AG04450 (cell line): ENCODE measurements at regions not wholly inside any gene's neighbourhood (a gene's known extent, or its start where the extent isn't known, plus 50 kb on each side); places are given as distances from the start of the nearest gene placed in this dataset.

Experiments
- CTCF ChIA-PET: fragments of 300-600, 350-600 bp; formaldehyde crosslinking; extraction: SDS; loops from one replicate; lab custom pipeline; 2022; ENCODE audit warnings: antibody characterized with exemption, inconsistent platforms; lab: Charles Lee
- POLR2A ChIA-PET: fragments of 350-600 bp; formaldehyde crosslinking; extraction: SDS; loops from one replicate; lab custom pipeline; 2021; ENCODE audit warnings: antibody characterized with exemption, inconsistent platforms; lab: Yijun Ruan, JAX
- DNase-seq: peaks from one replicate; pipeline ENCODE4 v3.0.0-alpha.2; 2011; ENCODE audit warnings: low read depth, low spot score
- H3K27ac ChIP-seq: one replicate; pipeline ENCODE4 v1.5.1; 2012; ENCODE audit warnings: low read depth, low read length, control low read depth
- H3K27me3 ChIP-seq: one replicate; pipeline ENCODE4 v1.6.0; 2012; ENCODE audit warnings: low read length; ENCODE audit not compliant: control insufficient read depth, insufficient read depth
- H3K4me3 ChIP-seq: 2 replicates; pipeline ENCODE4 v1.5.1; 2011; ENCODE audit warnings: mild to moderate bottlenecking, low read depth, low read length, control low read depth
- H3K9me3 ChIP-seq: 2 replicates; pipeline ENCODE4 v1.5.1; 2012; ENCODE audit warnings: low read length; ENCODE audit not compliant: control insufficient read depth, insufficient read depth
- TF ChIP-seq, protein P1 (sequence below): IDR thresholded peaks from 2 replicates; pipeline ENCODE4 v1.5.1; 2011; ENCODE audit warnings: low read depth, low read length, control low read depth, inconsistent platforms

DNA sequence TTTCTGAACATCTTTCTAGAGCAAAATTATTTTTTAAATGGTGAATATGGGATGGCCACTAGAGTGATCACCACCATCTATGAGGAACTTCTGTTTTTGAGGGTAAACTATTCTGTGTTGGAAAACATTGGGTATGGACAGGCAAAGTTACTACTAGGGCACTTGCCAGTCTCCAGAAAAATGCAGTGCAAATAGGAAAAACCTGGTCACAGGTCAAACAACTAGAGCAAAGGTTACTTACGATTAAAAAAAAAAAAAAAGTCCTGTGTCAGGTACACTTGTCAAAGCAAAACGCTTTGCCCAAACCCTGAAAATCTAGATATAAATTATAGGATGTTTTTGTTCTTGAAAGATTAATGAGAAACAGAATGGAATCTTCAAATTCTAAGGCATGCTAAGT lies 66.2 kb downstream of the SLITRK1 start:
- Histone ChIP-seq H3K27ac (no peak overlapping the region), H3K27me3 (no peaks in the 10 kb centered on the region), H3K9me3 (no peaks in the 10 kb centered on the region), H3K4me3 (no peak overlapping the region)
- DNase-seq: no peak
- CTCF ChIA-PET: no interaction called here
- POLR2A ChIA-PET: no interaction called here
- TF ChIP-seq, protein P1, sequence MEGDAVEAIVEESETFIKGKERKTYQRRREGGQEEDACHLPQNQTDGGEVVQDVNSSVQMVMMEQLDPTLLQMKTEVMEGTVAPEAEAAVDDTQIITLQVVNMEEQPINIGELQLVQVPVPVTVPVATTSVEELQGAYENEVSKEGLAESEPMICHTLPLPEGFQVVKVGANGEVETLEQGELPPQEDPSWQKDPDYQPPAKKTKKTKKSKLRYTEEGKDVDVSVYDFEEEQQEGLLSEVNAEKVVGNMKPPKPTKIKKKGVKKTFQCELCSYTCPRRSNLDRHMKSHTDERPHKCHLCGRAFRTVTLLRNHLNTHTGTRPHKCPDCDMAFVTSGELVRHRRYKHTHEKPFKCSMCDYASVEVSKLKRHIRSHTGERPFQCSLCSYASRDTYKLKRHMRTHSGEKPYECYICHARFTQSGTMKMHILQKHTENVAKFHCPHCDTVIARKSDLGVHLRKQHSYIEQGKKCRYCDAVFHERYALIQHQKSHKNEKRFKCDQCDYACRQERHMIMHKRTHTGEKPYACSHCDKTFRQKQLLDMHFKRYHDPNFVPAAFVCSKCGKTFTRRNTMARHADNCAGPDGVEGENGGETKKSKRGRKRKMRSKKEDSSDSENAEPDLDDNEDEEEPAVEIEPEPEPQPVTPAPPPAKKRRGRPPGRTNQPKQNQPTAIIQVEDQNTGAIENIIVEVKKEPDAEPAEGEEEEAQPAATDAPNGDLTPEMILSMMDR: no peak

DNA sequence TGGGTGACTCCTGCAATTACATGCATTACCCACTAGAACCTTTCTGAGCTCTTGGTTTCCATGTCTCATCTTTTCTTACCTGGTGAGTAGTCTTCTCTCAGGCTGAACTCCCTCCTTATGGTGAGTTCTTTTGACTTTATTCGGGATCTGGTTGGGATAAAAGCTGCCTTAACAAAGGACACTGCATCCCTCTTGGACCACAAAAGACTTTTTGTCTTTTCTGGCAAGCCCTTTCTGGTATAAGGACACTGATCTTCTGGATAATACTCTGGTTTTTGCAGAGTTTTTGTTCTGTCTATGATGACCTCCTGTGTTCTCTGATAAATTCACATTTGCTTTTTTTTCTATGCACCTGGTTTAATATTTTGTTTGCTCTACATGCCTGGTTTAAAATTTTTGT lies 66.7 kb downstream of the SLITRK1 start:
- POLR2A ChIA-PET: no interaction called here
- Histone ChIP-seq H3K27ac (no peak overlapping the region), H3K4me3 (no peak overlapping the region), H3K27me3 (no peaks in the 10 kb centered on the region), H3K9me3 (no peaks in the 10 kb centered on the region)
- TF ChIP-seq, protein P1: no peak
- CTCF ChIA-PET: no interaction called here
- DNase-seq: no peak

- ChIA-PET CTCF (interaction anchor here (0.6 kb wide), 1 partner anchor 1005 kb away, joined by 4 read pairs; no protein-coding TSS in a partner anchor), POLR2A (no interaction called here)
- TF ChIP-seq, protein P1: no peak
- no peak for DNase-seq
- Histone ChIP-seq H3K27ac (no peak overlapping the region), H3K4me3 (no peak overlapping the region), H3K9me3 (no peaks in the 10 kb centered on the region), H3K27me3 (no peaks in the 10 kb centered on the region)
These were observed 72.1 kb downstream of the SLITRK1 start for GRCh38 chr13:83810136-83810535.

DNA sequence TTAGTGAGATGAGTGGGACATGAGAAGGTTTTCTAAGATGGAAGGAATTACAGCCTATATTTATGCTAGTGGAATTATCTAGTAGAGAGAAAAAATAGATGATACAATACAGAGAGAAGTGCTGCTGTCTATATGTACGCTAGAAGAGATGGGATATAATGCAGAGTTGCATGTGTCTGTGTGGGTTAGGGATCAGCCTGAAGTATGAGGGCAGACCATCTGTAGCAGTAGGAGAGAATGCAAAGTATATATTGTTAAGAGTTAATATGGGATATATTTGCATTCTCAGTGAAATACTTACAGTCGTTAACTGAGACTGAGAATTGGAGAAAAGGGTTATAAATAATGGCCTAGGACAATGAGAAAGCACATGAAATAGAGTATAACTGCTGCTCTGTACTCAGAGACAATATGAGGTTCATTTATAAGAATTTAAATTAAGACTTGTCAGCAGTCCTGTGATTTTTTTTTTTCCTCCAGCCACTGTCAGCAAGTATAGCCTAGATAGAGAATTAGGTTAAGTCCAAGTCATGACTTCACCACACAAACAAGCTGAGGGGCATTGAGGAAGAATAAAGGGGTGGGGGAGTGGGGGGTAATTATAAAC lies 77.8 kb downstream of the SLITRK1 start:
- Histone ChIP-seq H3K4me3 (no peak overlapping the region), H3K27ac (no peak overlapping the region), H3K9me3 (no peaks in the 10 kb centered on the region), H3K27me3 (no peaks in the 10 kb centered on the region)
- ChIA-PET CTCF (no interaction called here), POLR2A (no interaction called here)
- TF ChIP-seq, protein P1: no peak
- DNase-seq: no peak

DNA sequence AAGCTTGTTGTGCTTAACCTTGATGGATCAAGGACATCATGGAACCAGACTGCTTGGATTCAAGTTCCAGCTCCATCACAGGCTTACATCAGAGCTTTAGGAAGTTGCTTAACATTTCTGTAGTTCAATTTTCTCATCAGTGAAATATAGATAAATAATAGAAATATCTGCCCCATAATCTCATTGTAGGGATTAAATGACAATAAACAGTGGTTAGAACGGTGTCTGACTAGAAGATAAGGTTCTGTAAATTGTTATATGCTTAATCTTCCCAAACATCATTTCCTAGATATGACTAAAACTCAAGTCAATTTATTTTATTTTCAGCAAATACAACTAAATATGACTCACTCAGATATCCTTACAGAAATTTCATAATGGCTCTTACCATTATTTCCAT lies 83.5 kb downstream of the SLITRK1 start:
- Histone ChIP-seq H3K27me3 (no peaks in the 10 kb centered on the region), H3K4me3 (no peak overlapping the region), H3K27ac (no peak overlapping the region), H3K9me3 (peaks cover 5% of the 10 kb centered on the region; the same call in 1 of the 2 replicates)
- TF ChIP-seq, protein P1: no peak
- POLR2A ChIA-PET: no interaction called here
- CTCF ChIA-PET: no interaction called here
- DNase-seq: no peak
